ENCODE measurements at regions not wholly inside any gene's neighbourhood (a gene's known extent, or its start where the extent isn't known, plus 50 kb on each side); places are given as distances from the start of the nearest gene placed in this dataset.

DNA sequence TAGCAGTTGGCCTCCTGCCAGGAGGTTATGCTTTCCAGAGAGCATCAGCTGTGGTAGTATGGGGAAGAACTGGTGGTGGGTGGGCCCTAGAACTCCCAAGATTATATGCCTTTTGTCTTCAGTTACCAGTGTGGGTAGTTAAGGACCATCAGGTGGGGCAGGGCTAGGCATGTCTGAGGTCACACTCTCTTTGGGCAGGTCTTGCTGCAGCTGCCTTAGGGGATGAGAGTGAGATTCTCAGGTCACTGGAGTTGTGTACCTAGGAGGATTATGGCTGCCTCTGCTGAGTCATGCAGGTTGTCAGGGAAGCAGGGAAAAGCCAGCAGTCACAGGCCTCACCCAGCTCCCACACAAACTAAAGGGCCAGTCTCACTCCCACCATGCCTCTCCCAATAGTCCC, 172.9 kb upstream of the GYPA start:
- no peaks in the 10 kb centered on the region for H3K4me1 ChIP-seq (ENCODE audit: low read length)

DNA sequence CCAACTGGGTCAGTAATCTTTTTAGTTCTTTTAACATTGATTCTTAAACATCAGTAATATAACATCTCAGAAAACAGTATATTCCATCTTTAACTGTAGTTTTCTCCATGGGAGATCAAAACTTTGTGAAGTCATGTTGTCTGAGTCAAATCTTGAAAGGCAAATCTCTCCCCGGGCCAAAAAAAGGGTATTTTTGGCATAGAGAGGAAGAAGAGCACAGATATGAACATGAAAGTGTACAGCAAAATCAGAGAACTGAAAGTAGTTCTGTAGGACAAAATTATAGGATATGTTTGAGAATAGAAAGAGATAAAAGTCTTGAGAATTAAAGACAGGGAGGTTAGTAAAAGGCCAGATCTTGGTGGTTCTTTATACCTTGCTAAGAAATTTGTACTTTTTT, 176.4 kb upstream of the GYPA start:
- Histone ChIP-seq H3K27ac (ENCODE audit: low read length) (no peak overlapping the region), H3K4me1 (ENCODE audit: low read length) (no peaks in the 10 kb centered on the region), H2AFZ (ENCODE audit: low read length) (no peak overlapping the region), H3K36me3 (ENCODE audit: insufficient read depth, low read length) (no peaks in the 10 kb centered on the region), H3K9ac (ENCODE audit: low read length) (no peak overlapping the region), H3K4me2 (ENCODE audit: low read depth, low read length, poor library complexity, severe bottlenecking) (no peak overlapping the region), H4K20me1 (ENCODE audit: insufficient read depth, low read depth, low read length) (no peaks in the 10 kb centered on the region), H3K79me2 (ENCODE audit: low read length) (no peaks in the 10 kb centered on the region), H3K27me3 (ENCODE audit: low read length) (no peaks in the 10 kb centered on the region), H3K9me2 (replicated peaks; ENCODE audit: insufficient read depth, low read length) (no peaks in the 10 kb centered on the region), H3K9me3 (ENCODE audit: low read length) (peaks cover 12% of the 10 kb centered on the region), H3K4me3 (ENCODE audit: low read length) (no peak overlapping the region)
- no peak for DNase-seq

More for the DNA sequence above, 172.9 kb upstream of the GYPA start:
- Histone ChIP-seq H3K9me3 (ENCODE audit: low read length) (peaks cover 12% of the 10 kb centered on the region), H3K9me2 (replicated peaks; ENCODE audit: insufficient read depth, low read length) (0 out of 2 replicates have a peak, but pooled peaks cover 5% of the 10 kb centered on the region), H3K27ac (ENCODE audit: low read length) (no peak overlapping the region), H3K27me3 (ENCODE audit: low read length) (no peaks in the 10 kb centered on the region), H3K36me3 (ENCODE audit: insufficient read depth, low read length) (no peaks in the 10 kb centered on the region), H3K4me2 (ENCODE audit: low read depth, low read length, poor library complexity, severe bottlenecking) (no peak overlapping the region), H3K9ac (ENCODE audit: low read length) (no peak overlapping the region), H2AFZ (ENCODE audit: low read length) (no peak overlapping the region), H3K4me3 (ENCODE audit: low read length) (no peak overlapping the region), H4K20me1 (ENCODE audit: insufficient read depth, low read depth, low read length) (no peaks in the 10 kb centered on the region), H3K79me2 (ENCODE audit: low read length) (no peaks in the 10 kb centered on the region)
- DNase-seq = no peak

DNA sequence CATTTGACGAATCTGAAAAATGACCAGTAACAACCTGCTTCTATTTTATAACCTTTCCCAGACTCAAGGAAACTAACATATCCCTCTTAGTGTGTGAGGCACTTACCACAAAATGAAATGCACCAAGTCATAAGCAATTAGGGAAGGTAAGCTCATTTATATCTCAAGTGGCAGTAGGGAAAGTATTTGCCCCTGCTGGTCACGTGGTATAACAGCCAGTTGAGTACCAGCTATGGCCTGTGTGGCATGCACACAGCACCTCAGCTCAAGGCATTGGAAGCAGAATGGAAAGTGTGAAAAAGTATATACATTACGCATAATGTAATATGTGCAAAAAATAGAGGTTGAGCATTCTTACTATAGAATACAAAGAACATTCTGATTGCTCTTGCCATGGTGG, 178.3 kb upstream of the GYPA start:
- no peaks in the 10 kb centered on the region for H3K9me2 ChIP-seq (replicated peaks; ENCODE audit: insufficient read depth, low read length)
- no peaks in the 10 kb centered on the region for H3K27me3 ChIP-seq (ENCODE audit: low read length)
- H3K36me3 ChIP-seq (ENCODE audit: insufficient read depth, low read length) = no peaks in the 10 kb centered on the region
- H3K9me3 ChIP-seq (ENCODE audit: low read length) = peaks cover 10% of the 10 kb centered on the region
- no peak overlapping the region for H3K27ac ChIP-seq (ENCODE audit: low read length)
- no peaks in the 10 kb centered on the region for H4K20me1 ChIP-seq (ENCODE audit: insufficient read depth, low read depth, low read length)
- no peak overlapping the region for H2AFZ ChIP-seq (ENCODE audit: low read length)
- H3K9ac ChIP-seq (ENCODE audit: low read length) = no peak overlapping the region
- H3K4me3 ChIP-seq (ENCODE audit: low read length) = no peak overlapping the region
- H3K4me2 ChIP-seq (ENCODE audit: low read depth, low read length, poor library complexity, severe bottlenecking) = no peak overlapping the region
- H3K79me2 ChIP-seq (ENCODE audit: low read length) = no peaks in the 10 kb centered on the region
- H3K4me1 ChIP-seq (ENCODE audit: low read length) = no peaks in the 10 kb centered on the region
- DNase-seq = no peak

DNA sequence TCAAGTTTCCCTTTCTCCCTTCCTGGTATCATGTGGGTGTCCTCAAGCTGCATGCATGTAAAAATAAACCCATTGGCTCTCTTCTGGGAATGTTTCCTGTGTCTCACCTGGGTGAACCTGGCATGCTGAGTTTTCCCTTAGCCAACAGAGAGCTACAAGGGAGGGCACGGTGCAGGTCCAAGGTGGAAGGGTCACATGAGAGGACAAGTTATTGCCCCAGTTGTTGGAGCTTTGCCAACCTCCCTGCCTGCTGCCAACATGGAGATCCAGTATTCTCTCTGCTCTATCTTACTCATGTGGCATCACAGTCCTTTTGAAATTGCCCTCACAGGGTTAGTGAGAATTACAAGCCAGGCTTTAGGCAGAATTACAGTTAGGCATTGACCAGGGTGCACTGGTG, 196.1 kb upstream of the GYPA start:
- 0 out of 2 replicates have a peak, but pooled peaks cover 2% of the 10 kb centered on the region for H3K27me3 ChIP-seq (ENCODE audit: low read length)
- no peak overlapping the region for H2AFZ ChIP-seq (ENCODE audit: low read length)
- H4K20me1 ChIP-seq (ENCODE audit: insufficient read depth, low read depth, low read length) = no peaks in the 10 kb centered on the region
- H3K79me2 ChIP-seq (ENCODE audit: low read length) = no peaks in the 10 kb centered on the region
- no peaks in the 10 kb centered on the region for H3K4me1 ChIP-seq (ENCODE audit: low read length)
- no peak overlapping the region for H3K4me2 ChIP-seq (ENCODE audit: low read depth, low read length, poor library complexity, severe bottlenecking)
- no peaks in the 10 kb centered on the region for H3K9me2 ChIP-seq (replicated peaks; ENCODE audit: insufficient read depth, low read length)
- H3K9me3 ChIP-seq (ENCODE audit: low read length) = no peaks in the 10 kb centered on the region
- H3K9ac ChIP-seq (ENCODE audit: low read length) = no peak overlapping the region
- no peak for DNase-seq
- H3K4me3 ChIP-seq (ENCODE audit: low read length) = no peak overlapping the region
- H3K36me3 ChIP-seq (ENCODE audit: insufficient read depth, low read length) = no peaks in the 10 kb centered on the region
- H3K27ac ChIP-seq (ENCODE audit: low read length) = no peak overlapping the region

DNA sequence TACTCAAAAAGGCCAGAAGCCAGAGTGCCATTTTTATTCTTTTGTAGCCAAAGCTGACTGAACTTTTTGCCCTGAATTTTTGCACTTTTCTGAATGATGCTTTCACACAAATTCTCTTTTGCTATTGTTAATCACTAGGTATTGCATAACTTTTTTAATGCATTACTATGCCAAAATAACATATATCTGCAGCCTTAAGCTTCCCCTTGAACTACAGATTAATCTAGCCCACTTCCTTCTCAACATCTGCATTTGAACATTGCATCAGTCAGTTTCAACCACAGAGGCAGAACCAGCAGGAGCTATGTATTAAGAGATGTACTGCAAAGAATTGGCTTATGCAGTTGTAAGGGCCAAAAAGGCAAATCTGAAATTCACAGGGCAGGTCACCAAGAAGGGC, 197.6 kb upstream of the GYPA start:
- Histone ChIP-seq H3K4me3 (ENCODE audit: low read length) (no peak overlapping the region), H3K4me1 (ENCODE audit: low read length) (no peaks in the 10 kb centered on the region), H3K4me2 (ENCODE audit: low read depth, low read length, poor library complexity, severe bottlenecking) (no peak overlapping the region), H3K79me2 (ENCODE audit: low read length) (no peaks in the 10 kb centered on the region), H3K27me3 (ENCODE audit: low read length) (0 out of 2 replicates have a peak, but pooled peaks cover 2% of the 10 kb centered on the region), H3K27ac (ENCODE audit: low read length) (no peak overlapping the region), H4K20me1 (ENCODE audit: insufficient read depth, low read depth, low read length) (no peaks in the 10 kb centered on the region), H3K36me3 (ENCODE audit: insufficient read depth, low read length) (no peaks in the 10 kb centered on the region), H2AFZ (ENCODE audit: low read length) (no peak overlapping the region), H3K9me2 (replicated peaks; ENCODE audit: insufficient read depth, low read length) (no peaks in the 10 kb centered on the region), H3K9me3 (ENCODE audit: low read length) (no peaks in the 10 kb centered on the region), H3K9ac (ENCODE audit: low read length) (no peak overlapping the region)
- no peak for DNase-seq

DNA sequence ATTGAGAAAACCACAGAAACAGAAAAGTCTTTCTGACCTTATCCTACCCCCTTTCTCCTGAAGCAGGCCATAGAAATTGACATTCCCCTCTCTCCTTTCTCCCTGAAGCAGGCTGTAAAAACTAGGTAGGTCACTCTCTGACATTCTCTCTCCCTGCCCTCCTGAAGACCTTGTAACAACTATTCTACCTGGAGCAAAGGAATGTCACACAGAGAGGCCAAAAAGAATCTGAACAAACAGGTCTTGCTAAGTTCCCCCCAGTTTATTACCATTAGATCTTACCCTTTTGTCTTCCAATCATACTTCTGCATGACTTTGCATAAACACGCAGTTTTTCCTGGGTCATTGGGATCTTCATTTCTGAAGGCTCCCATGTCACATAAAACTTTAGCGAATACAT, 198.3 kb upstream of the GYPA start:
- Histone ChIP-seq H3K9ac (ENCODE audit: low read length) (no peak overlapping the region), H4K20me1 (ENCODE audit: insufficient read depth, low read depth, low read length) (no peaks in the 10 kb centered on the region), H3K9me2 (replicated peaks; ENCODE audit: insufficient read depth, low read length) (no peaks in the 10 kb centered on the region), H3K36me3 (ENCODE audit: insufficient read depth, low read length) (no peaks in the 10 kb centered on the region), H3K4me1 (ENCODE audit: low read length) (no peaks in the 10 kb centered on the region), H3K79me2 (ENCODE audit: low read length) (no peaks in the 10 kb centered on the region), H3K4me3 (ENCODE audit: low read length) (no peak overlapping the region), H2AFZ (ENCODE audit: low read length) (no peak overlapping the region), H3K9me3 (ENCODE audit: low read length) (no peaks in the 10 kb centered on the region), H3K4me2 (ENCODE audit: low read depth, low read length, poor library complexity, severe bottlenecking) (no peak overlapping the region), H3K27ac (ENCODE audit: low read length) (no peak overlapping the region), H3K27me3 (ENCODE audit: low read length) (0 out of 2 replicates have a peak, but pooled peaks cover 2% of the 10 kb centered on the region)
- DNase-seq = no peak

DNA sequence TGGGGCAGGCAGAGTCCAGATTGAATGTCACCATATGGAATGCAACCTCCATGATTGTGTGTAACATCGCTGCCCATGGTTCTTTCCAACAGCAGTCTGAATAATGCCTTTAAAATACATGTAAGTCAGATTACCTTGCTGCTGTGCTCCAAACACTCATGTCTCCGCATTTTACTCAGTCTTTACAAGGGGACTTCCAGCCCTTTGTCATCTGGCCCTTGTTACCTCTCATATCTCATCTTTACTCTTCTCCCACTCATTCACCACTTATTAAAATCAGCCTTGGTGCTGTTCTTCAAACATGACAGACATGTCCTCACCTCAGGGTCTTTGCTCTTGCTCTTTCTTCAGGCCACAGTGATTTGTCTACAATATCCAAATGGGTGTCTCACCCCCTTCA, 200.4 kb upstream of the GYPA start:
- Histone ChIP-seq H3K9me2 (replicated peaks; ENCODE audit: insufficient read depth, low read length) (no peaks in the 10 kb centered on the region), H2AFZ (ENCODE audit: low read length) (no peak overlapping the region), H3K27me3 (ENCODE audit: low read length) (no peaks in the 10 kb centered on the region), H3K9me3 (ENCODE audit: low read length) (no peaks in the 10 kb centered on the region), H3K4me3 (ENCODE audit: low read length) (no peak overlapping the region), H3K9ac (ENCODE audit: low read length) (no peak overlapping the region), H4K20me1 (ENCODE audit: insufficient read depth, low read depth, low read length) (no peaks in the 10 kb centered on the region), H3K4me2 (ENCODE audit: low read depth, low read length, poor library complexity, severe bottlenecking) (no peak overlapping the region), H3K36me3 (ENCODE audit: insufficient read depth, low read length) (no peaks in the 10 kb centered on the region), H3K4me1 (ENCODE audit: low read length) (no peaks in the 10 kb centered on the region), H3K79me2 (ENCODE audit: low read length) (no peaks in the 10 kb centered on the region), H3K27ac (ENCODE audit: low read length) (no peak overlapping the region)
- DNase-seq = no peak

DNA sequence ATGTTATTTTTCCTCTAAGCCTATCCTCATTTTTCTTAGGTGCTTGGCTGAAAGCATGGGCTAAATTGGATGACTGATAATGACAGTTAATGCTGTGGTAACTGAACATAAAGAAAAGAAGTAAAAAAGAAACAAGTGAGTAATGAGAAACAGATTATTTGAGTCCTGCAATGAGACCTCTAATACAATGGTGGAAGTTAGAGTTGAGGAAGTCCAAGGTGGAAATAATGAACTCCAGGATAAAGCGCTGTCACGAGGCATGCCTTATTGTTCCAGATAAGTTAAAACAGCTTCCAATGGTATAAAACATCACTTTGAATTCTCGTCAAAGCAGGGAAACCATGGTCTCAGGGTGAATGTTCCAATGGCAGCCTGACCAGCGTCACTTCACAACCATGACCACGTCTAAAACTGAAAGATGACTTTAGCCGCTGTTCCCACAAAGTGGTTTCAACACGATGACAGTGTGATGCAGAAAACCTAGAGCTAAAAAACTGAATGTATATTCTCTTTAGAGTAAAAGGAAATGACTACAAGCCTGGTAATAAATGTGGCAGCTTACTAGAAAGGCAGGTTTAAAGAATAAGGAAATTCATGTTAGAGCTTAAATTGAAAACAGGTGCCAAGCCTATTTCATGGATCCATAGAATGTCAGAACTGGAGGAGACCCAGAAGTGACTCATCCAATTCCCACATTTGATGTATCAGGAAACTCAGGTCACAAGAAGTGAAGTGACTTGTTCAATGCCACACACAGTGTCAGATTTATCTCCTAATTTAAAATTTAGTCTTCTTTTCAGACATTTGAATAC, 202.6 kb upstream of the GYPA start:
- H3K79me2 ChIP-seq (ENCODE audit: low read length) = no peaks in the 10 kb centered on the region
- no peak for DNase-seq
- no peak overlapping the region for H3K4me2 ChIP-seq (ENCODE audit: low read depth, low read length, poor library complexity, severe bottlenecking)
- no peaks in the 10 kb centered on the region; the same call in 1 of the 2 replicates for H3K27me3 ChIP-seq (ENCODE audit: low read length)
- no peak overlapping the region for H3K4me3 ChIP-seq (ENCODE audit: low read length)
- no peaks in the 10 kb centered on the region for H4K20me1 ChIP-seq (ENCODE audit: insufficient read depth, low read depth, low read length)
- H3K36me3 ChIP-seq (ENCODE audit: insufficient read depth, low read length) = no peaks in the 10 kb centered on the region
- H3K9me3 ChIP-seq (ENCODE audit: low read length) = no peaks in the 10 kb centered on the region
- H3K9me2 ChIP-seq (replicated peaks; ENCODE audit: insufficient read depth, low read length) = no peaks in the 10 kb centered on the region
- no peak overlapping the region for H3K9ac ChIP-seq (ENCODE audit: low read length)
- H3K4me1 ChIP-seq (ENCODE audit: low read length) = no peaks in the 10 kb centered on the region
- H3K27ac ChIP-seq (ENCODE audit: low read length) = no peak overlapping the region
- no peak overlapping the region for H2AFZ ChIP-seq (ENCODE audit: low read length)
